ENCODE measurements at regions not wholly inside any gene's neighbourhood (a gene's known extent, or its start where the extent isn't known, plus 50 kb on each side); places are given as distances from the start of the nearest gene placed in this dataset.

GRCh38 chr6:167572841-167573271, 248.0 kb downstream of the TTLL2 start:
- Histone ChIP-seq H3K4me1 (ENCODE audit: control insufficient read depth, insufficient read depth, low read depth, low read length) (peaks cover 1% of the 10 kb centered on the region), H3K4me2 (ENCODE audit: low read length, poor library complexity, severe bottlenecking) (no peak overlapping the region), H3K18ac (ENCODE audit: low read depth in 1 of 2, low read length in 2 of 2) (no peak overlapping the region), H3K4me3 (ENCODE audit: insufficient read depth in 1 of 2, low read depth in 1 of 2, low read length in 2 of 2) (no peak overlapping the region), H2AK5ac (ENCODE audit: low read length, severe bottlenecking) (no peak overlapping the region), H3K27ac (ENCODE audit: low read length, poor library complexity, severe bottlenecking) (no peak overlapping the region), H3K14ac (ENCODE audit: low read length in 2 of 2) (no peak overlapping the region), H2AFZ (ENCODE audit: low read depth, low read length) (no peak overlapping the region), H3K27me3 (ENCODE audit: control insufficient read depth in 1 of 2, insufficient read depth in 1 of 2, low read length in 2 of 2) (peaks cover 4 to 10% of the 10 kb centered on the region in 2 experiments), H4K91ac (ENCODE audit: low read length) (no peak overlapping the region), H4K8ac (ENCODE audit: low read length) (peak overlapping the region; percentile 0), H3K9ac (ENCODE audit: low read length) (no peak overlapping the region), H3K79me1 (replicated peaks; ENCODE audit: low read length, poor library complexity, severe bottlenecking) (no peaks in the 10 kb centered on the region), H3K9me3 (ENCODE audit: control insufficient read depth, low read length) (no peaks in the 10 kb centered on the region), H2BK12ac (ENCODE audit: low read length in 2 of 2) (no peak overlapping the region), H2BK5ac (ENCODE audit: low read depth, low read length, poor library complexity, severe bottlenecking) (no peak overlapping the region), H3K4ac (ENCODE audit: low read depth in 1 of 2, low read length in 2 of 2) (no peak overlapping the region), H3K23ac (ENCODE audit: low read length in 2 of 2) (no peak overlapping the region), H3K36me3 (ENCODE audit: control insufficient read depth in 1 of 2, insufficient read depth in 2 of 2, low read depth in 1 of 2, low read length in 2 of 2) (no peaks in the 10 kb centered on the region), H2BK120ac (ENCODE audit: low read depth, low read length) (no peak overlapping the region), H2BK15ac (ENCODE audit: low read depth, poor library complexity, severe bottlenecking) (no peak overlapping the region)
- no peak for DNase-seq
- WGBS: 90% methylated on average over 13 of the region's 13 CpGs

DNA sequence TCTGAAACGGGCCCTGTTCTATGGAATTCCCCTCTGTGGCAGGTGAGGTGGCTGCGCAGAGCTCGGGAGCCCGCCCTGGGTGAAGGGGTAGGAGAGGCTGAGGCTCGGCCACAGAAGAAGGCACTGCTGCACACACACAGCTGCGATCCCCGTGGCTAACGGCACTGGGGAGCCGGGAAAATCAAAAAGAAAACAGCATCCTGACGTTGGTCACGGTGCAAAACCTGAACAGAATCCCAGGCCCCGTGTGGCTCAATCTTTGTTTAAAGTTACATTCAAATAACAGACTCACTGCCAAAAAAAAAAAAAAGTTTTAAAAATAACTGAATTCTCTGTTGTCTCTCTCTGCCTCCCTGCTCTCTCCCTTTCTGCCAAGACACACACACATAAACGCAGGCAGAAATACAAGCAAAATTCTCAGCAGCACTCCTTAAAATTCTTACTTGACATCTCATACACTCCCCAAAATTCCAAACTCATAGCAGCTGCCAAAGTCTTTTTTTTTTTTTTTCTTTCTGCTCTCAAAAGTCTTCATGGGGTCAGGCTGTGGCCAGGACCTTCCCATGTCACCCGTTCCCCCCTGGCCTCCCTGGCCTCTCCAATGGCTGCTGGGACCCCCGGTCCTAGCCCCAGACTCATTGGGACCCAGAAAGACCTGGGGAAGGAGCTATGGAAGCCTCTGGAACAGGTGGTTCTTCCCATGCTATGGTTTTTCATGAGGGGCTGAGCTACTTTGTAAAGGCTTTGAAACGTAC, 248.8 kb downstream of the TTLL2 start:
- no peak overlapping the region for H4K8ac ChIP-seq (ENCODE audit: low read length)
- H3K23ac ChIP-seq (ENCODE audit: low read length in 2 of 2): no peak overlapping the region
- H2BK120ac ChIP-seq (ENCODE audit: low read depth, low read length): no peak overlapping the region
- H2AFZ ChIP-seq (ENCODE audit: low read depth, low read length): no peak overlapping the region
- 83% methylated on average over 16 of the region's 16 CpGs for WGBS
- no peak overlapping the region for H3K4ac ChIP-seq (ENCODE audit: low read depth in 1 of 2, low read length in 2 of 2)
- no peak overlapping the region for H2BK5ac ChIP-seq (ENCODE audit: low read depth, low read length, poor library complexity, severe bottlenecking)
- no peak overlapping the region for H4K91ac ChIP-seq (ENCODE audit: low read length)
- DNase-seq: no peak
- no peaks in the 10 kb centered on the region for H3K79me1 ChIP-seq (replicated peaks; ENCODE audit: low read length, poor library complexity, severe bottlenecking)
- H3K4me2 ChIP-seq (ENCODE audit: low read length, poor library complexity, severe bottlenecking): no peak overlapping the region
- H2BK12ac ChIP-seq (ENCODE audit: low read length in 2 of 2): no peak overlapping the region
- H3K9me3 ChIP-seq (ENCODE audit: control insufficient read depth, low read length): no peaks in the 10 kb centered on the region
- no peak overlapping the region for H3K14ac ChIP-seq (ENCODE audit: low read length in 2 of 2)
- H2AK5ac ChIP-seq (ENCODE audit: low read length, severe bottlenecking): no peak overlapping the region
- no peak overlapping the region for H3K27ac ChIP-seq (ENCODE audit: low read length, poor library complexity, severe bottlenecking)
- no peak overlapping the region for H2BK15ac ChIP-seq (ENCODE audit: low read depth, poor library complexity, severe bottlenecking)
- H3K4me1 ChIP-seq (ENCODE audit: control insufficient read depth, insufficient read depth, low read depth, low read length): peaks cover 1% of the 10 kb centered on the region
- no peak overlapping the region for H3K18ac ChIP-seq (ENCODE audit: low read depth in 1 of 2, low read length in 2 of 2)
- H3K27me3 ChIP-seq (ENCODE audit: control insufficient read depth in 1 of 2, insufficient read depth in 1 of 2, low read length in 2 of 2): peaks cover 4 to 10% of the 10 kb centered on the region in 2 experiments
- H3K9ac ChIP-seq (ENCODE audit: low read length): no peak overlapping the region
- no peaks in the 10 kb centered on the region for H3K36me3 ChIP-seq (ENCODE audit: control insufficient read depth in 1 of 2, insufficient read depth in 2 of 2, low read depth in 1 of 2, low read length in 2 of 2)
- no peak overlapping the region for H3K4me3 ChIP-seq (ENCODE audit: insufficient read depth in 1 of 2, low read depth in 1 of 2, low read length in 2 of 2)

DNA sequence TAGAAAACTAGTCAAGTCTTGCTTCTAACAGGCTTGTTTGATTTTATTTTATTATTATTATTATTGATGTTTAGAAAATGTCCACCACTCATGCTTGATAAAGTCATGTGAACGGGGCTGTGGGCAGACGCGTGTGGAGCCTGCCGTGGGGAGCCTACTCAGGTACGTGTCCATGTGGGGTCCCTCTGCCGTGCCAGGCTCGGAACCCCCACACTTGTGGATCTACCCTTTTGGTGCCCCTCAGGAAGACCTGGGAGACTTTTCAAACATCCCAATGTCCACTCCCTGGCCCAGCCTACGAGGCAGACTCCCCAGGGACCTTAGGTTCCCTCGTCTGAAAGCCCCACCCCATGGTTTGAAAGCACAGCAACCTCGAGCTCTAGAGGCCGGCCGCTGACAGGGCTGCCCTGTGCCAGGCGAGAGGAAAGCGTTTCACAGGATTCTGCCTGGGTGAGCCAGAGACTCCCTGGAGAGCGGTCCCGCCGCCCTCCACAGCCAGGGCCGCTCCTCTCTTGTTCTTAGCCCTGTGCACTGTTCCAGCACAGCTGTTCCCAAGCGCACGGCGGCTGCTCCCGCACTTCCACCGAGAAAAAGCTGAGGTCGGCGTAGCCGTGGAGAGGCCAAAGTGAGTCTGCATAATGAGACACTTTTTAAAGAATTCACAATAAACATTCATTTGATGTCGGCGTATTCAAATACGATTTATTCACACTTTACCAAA, 249.7 kb downstream of the TTLL2 start:
- 88% methylated on average over 29 of the region's 29 CpGs for WGBS
- Histone ChIP-seq H3K79me1 (replicated peaks; ENCODE audit: low read length, poor library complexity, severe bottlenecking) (no peaks in the 10 kb centered on the region), H2AK5ac (ENCODE audit: low read length, severe bottlenecking) (no peak overlapping the region), H3K4me3 (ENCODE audit: insufficient read depth in 1 of 2, low read depth in 1 of 2, low read length in 2 of 2) (no peak overlapping the region), H2BK15ac (ENCODE audit: low read depth, poor library complexity, severe bottlenecking) (no peak overlapping the region), H3K4me1 (ENCODE audit: control insufficient read depth, insufficient read depth, low read depth, low read length) (peaks cover 1% of the 10 kb centered on the region), H2BK120ac (ENCODE audit: low read depth, low read length) (no peak overlapping the region), H3K4me2 (ENCODE audit: low read length, poor library complexity, severe bottlenecking) (no peak overlapping the region), H3K4ac (ENCODE audit: low read depth in 1 of 2, low read length in 2 of 2) (no peak overlapping the region), H3K9ac (ENCODE audit: low read length) (no peak overlapping the region), H4K8ac (ENCODE audit: low read length) (no peak overlapping the region), H3K27ac (ENCODE audit: low read length, poor library complexity, severe bottlenecking) (no peak overlapping the region), H3K36me3 (ENCODE audit: control insufficient read depth in 1 of 2, insufficient read depth in 2 of 2, low read depth in 1 of 2, low read length in 2 of 2) (no peaks in the 10 kb centered on the region), H3K14ac (ENCODE audit: low read length in 2 of 2) (no peak overlapping the region), H4K91ac (ENCODE audit: low read length) (no peak overlapping the region), H2BK5ac (ENCODE audit: low read depth, low read length, poor library complexity, severe bottlenecking) (no peak overlapping the region), H2BK12ac (ENCODE audit: low read length in 2 of 2) (no peak overlapping the region), H3K23ac (ENCODE audit: low read length in 2 of 2) (no peak overlapping the region), H3K27me3 (ENCODE audit: control insufficient read depth in 1 of 2, insufficient read depth in 1 of 2, low read length in 2 of 2) (peaks cover 9 to 10% of the 10 kb centered on the region in 2 experiments), H3K9me3 (ENCODE audit: control insufficient read depth, low read length) (no peaks in the 10 kb centered on the region), H3K18ac (ENCODE audit: low read depth in 1 of 2, low read length in 2 of 2) (no peak overlapping the region), H2AFZ (ENCODE audit: low read depth, low read length) (no peak overlapping the region)
- DNase-seq: no peak

DNA sequence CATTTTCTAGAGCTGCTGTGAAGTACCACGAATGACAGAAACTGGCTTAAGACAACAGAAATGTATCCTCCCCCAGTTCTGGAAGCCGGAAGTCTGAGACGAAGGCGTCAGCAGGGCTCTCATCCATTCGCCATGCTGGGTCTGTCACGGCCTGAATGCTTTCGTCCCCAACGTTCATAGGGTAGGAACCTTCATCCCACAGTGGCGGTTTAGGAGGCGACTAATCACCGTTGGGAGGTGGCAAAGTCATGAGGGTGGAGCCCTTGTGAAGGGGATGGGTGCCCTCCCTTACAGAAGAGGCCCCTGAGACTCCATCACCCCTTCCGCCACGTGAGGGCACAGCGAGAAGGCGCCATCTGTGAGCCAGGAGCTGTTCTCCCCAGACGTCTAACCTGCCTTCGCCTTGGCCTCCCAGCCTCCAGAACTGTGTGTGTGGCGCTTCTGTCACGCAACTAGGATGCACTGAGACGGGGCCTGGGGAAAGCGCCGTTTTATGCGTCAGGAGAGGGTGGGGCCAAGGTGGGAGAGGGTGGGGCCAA, 250.3 kb downstream of the TTLL2 start:
- H2AFZ ChIP-seq (ENCODE audit: low read depth, low read length): no peak overlapping the region
- H2BK12ac ChIP-seq (ENCODE audit: low read length in 2 of 2): no peak overlapping the region
- no peak overlapping the region for H2AK5ac ChIP-seq (ENCODE audit: low read length, severe bottlenecking)
- no peak overlapping the region for H3K9ac ChIP-seq (ENCODE audit: low read length)
- H4K91ac ChIP-seq (ENCODE audit: low read length): no peak overlapping the region
- H2BK5ac ChIP-seq (ENCODE audit: low read depth, low read length, poor library complexity, severe bottlenecking): no peak overlapping the region
- H3K4ac ChIP-seq (ENCODE audit: low read depth in 1 of 2, low read length in 2 of 2): no peak overlapping the region
- H3K9me3 ChIP-seq (ENCODE audit: control insufficient read depth, low read length): no peaks in the 10 kb centered on the region
- peaks cover 10% of the 10 kb centered on the region in 2 experiments for H3K27me3 ChIP-seq (ENCODE audit: control insufficient read depth in 1 of 2, insufficient read depth in 1 of 2, low read length in 2 of 2)
- no peak overlapping the region for H2BK15ac ChIP-seq (ENCODE audit: low read depth, poor library complexity, severe bottlenecking)
- peaks cover 1% of the 10 kb centered on the region for H3K4me1 ChIP-seq (ENCODE audit: control insufficient read depth, insufficient read depth, low read depth, low read length)
- H3K4me3 ChIP-seq (ENCODE audit: insufficient read depth in 1 of 2, low read depth in 1 of 2, low read length in 2 of 2): no peak overlapping the region
- 93% methylated on average over 23 of the region's 23 CpGs for WGBS
- H3K36me3 ChIP-seq (ENCODE audit: control insufficient read depth in 1 of 2, insufficient read depth in 2 of 2, low read depth in 1 of 2, low read length in 2 of 2): no peaks in the 10 kb centered on the region
- H3K14ac ChIP-seq (ENCODE audit: low read length in 2 of 2): no peak overlapping the region
- no peak overlapping the region for H3K4me2 ChIP-seq (ENCODE audit: low read length, poor library complexity, severe bottlenecking)
- no peak overlapping the region for H3K18ac ChIP-seq (ENCODE audit: low read depth in 1 of 2, low read length in 2 of 2)
- H3K23ac ChIP-seq (ENCODE audit: low read length in 2 of 2): no peak overlapping the region
- no peak overlapping the region for H2BK120ac ChIP-seq (ENCODE audit: low read depth, low read length)
- H3K79me1 ChIP-seq (replicated peaks; ENCODE audit: low read length, poor library complexity, severe bottlenecking): no peaks in the 10 kb centered on the region
- DNase-seq: no peak
- H3K27ac ChIP-seq (ENCODE audit: low read length, poor library complexity, severe bottlenecking): no peak overlapping the region
- no peak overlapping the region for H4K8ac ChIP-seq (ENCODE audit: low read length)

Measured in mesenchymal stem cell (in vitro differentiated cells and primary cell).